ENCODE measurements at regions not wholly inside any gene's neighbourhood (a gene's known extent, or its start where the extent isn't known, plus 50 kb on each side); places are given as distances from the start of the nearest gene placed in this dataset.
A peak's percentile ranks its signal among the peaks of the same experiment; 100 is the strongest.

DNA sequence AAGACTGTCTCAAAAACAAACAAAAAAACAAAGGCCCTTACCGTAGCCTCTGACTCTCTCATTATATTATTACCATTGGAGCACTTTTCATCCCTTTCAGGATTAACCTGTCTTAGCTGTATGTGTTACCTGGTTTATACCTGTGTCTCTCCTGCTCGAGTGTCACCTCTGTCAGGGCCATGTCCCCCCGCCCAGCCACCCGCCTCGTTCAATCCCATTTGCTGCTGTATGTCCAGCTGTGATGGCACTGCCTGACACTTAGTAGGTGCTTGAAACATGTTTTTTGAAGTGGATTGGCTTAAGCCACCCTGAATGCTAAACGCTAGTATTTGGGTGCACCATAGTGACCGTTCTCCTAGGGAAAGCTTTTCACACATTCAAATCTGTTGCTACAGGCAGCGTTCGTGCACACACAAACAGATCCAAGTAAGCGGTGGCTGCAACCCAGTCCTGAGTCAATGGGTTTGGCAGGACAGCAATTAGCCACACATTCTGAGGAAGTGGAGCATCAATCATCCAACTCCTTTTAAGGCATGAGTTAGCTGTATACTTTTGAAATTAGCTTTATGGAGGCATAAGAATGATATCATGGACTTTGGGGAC is 98.9 kb upstream of the ZNF217 start:
- no peak overlapping the region for H2BK120ac ChIP-seq (ENCODE audit: low read depth, low read length)
- no peaks in the 10 kb centered on the region for H3K79me1 ChIP-seq (replicated peaks; ENCODE audit: low read length, poor library complexity, severe bottlenecking)
- no peaks in the 10 kb centered on the region for H3K27me3 ChIP-seq (ENCODE audit: control insufficient read depth in 1 of 2, insufficient read depth in 1 of 2, low read length in 2 of 2)
- peak; percentile 66 for DNase-seq
- no peak overlapping the region for H4K91ac ChIP-seq (ENCODE audit: low read length)
- no peak overlapping the region for H3K4me2 ChIP-seq (ENCODE audit: low read length, poor library complexity, severe bottlenecking)
- H2AK5ac ChIP-seq (ENCODE audit: low read length, severe bottlenecking): no peak overlapping the region
- no peak overlapping the region for H2BK5ac ChIP-seq (ENCODE audit: low read depth, low read length, poor library complexity, severe bottlenecking)
- H3K4me3 ChIP-seq (ENCODE audit: insufficient read depth in 1 of 2, low read depth in 1 of 2, low read length in 2 of 2): no peak overlapping the region
- WGBS: 67% methylated on average over 10 of the region's 10 CpGs
- H3K9ac ChIP-seq (ENCODE audit: low read length): peak overlapping the region; percentile 82
- H3K14ac ChIP-seq (ENCODE audit: low read length in 2 of 2): no peak overlapping the region
- H3K23ac ChIP-seq (ENCODE audit: low read length in 2 of 2): no peak overlapping the region
- H3K27ac ChIP-seq (ENCODE audit: low read length, poor library complexity, severe bottlenecking): no peak overlapping the region
- H2AFZ ChIP-seq (ENCODE audit: low read depth, low read length): no peak overlapping the region
- no peak overlapping the region for H2BK15ac ChIP-seq (ENCODE audit: low read depth, poor library complexity, severe bottlenecking)
- peak overlapping the region in 1 of 2 experiments; percentile 8 for H2BK12ac ChIP-seq (ENCODE audit: low read length in 2 of 2)
- no peaks in the 10 kb centered on the region for H3K36me3 ChIP-seq (ENCODE audit: control insufficient read depth in 1 of 2, insufficient read depth in 2 of 2, low read depth in 1 of 2, low read length in 2 of 2)
- no peaks in the 10 kb centered on the region for H3K4me1 ChIP-seq (ENCODE audit: control insufficient read depth, insufficient read depth, low read depth, low read length)
- H3K18ac ChIP-seq (ENCODE audit: low read depth in 1 of 2, low read length in 2 of 2): no peak overlapping the region
- H3K9me3 ChIP-seq (ENCODE audit: control insufficient read depth, low read length): no peaks in the 10 kb centered on the region
- H4K8ac ChIP-seq (ENCODE audit: low read length): no peak overlapping the region
- H3K4ac ChIP-seq (ENCODE audit: low read depth in 1 of 2, low read length in 2 of 2): no peak overlapping the region

GRCh38 chr20:53691811-53692192 is 98.2 kb upstream of the ZNF217 start:
- DNase-seq: no peak
- H3K9me3 ChIP-seq (ENCODE audit: control insufficient read depth, low read length): no peaks in the 10 kb centered on the region
- no peak overlapping the region for H3K23ac ChIP-seq (ENCODE audit: low read length in 2 of 2)
- no peak overlapping the region for H2BK5ac ChIP-seq (ENCODE audit: low read depth, low read length, poor library complexity, severe bottlenecking)
- no peak overlapping the region for H2AFZ ChIP-seq (ENCODE audit: low read depth, low read length)
- H3K4me2 ChIP-seq (ENCODE audit: low read length, poor library complexity, severe bottlenecking): no peak overlapping the region
- WGBS: 100% methylated on average over 1 of the region's 1 CpG
- no peak overlapping the region for H3K27ac ChIP-seq (ENCODE audit: low read length, poor library complexity, severe bottlenecking)
- H4K91ac ChIP-seq (ENCODE audit: low read length): no peak overlapping the region
- H3K79me1 ChIP-seq (replicated peaks; ENCODE audit: low read length, poor library complexity, severe bottlenecking): no peaks in the 10 kb centered on the region
- H3K14ac ChIP-seq (ENCODE audit: low read length in 2 of 2): no peak overlapping the region
- H3K27me3 ChIP-seq (ENCODE audit: control insufficient read depth in 1 of 2, insufficient read depth in 1 of 2, low read length in 2 of 2): no peaks in the 10 kb centered on the region
- no peak overlapping the region for H4K8ac ChIP-seq (ENCODE audit: low read length)
- H3K9ac ChIP-seq (ENCODE audit: low read length): peak overlapping the region; percentile 17
- H2AK5ac ChIP-seq (ENCODE audit: low read length, severe bottlenecking): no peak overlapping the region
- no peaks in the 10 kb centered on the region for H3K4me1 ChIP-seq (ENCODE audit: control insufficient read depth, insufficient read depth, low read depth, low read length)
- H3K18ac ChIP-seq (ENCODE audit: low read depth in 1 of 2, low read length in 2 of 2): no peak overlapping the region
- no peak overlapping the region for H2BK120ac ChIP-seq (ENCODE audit: low read depth, low read length)
- H3K36me3 ChIP-seq (ENCODE audit: control insufficient read depth in 1 of 2, insufficient read depth in 2 of 2, low read depth in 1 of 2, low read length in 2 of 2): no peaks in the 10 kb centered on the region
- H2BK12ac ChIP-seq (ENCODE audit: low read length in 2 of 2): no peak overlapping the region
- no peak overlapping the region for H3K4me3 ChIP-seq (ENCODE audit: insufficient read depth in 1 of 2, low read depth in 1 of 2, low read length in 2 of 2)
- H2BK15ac ChIP-seq (ENCODE audit: low read depth, poor library complexity, severe bottlenecking): no peak overlapping the region
- no peak overlapping the region for H3K4ac ChIP-seq (ENCODE audit: low read depth in 1 of 2, low read length in 2 of 2)

DNA sequence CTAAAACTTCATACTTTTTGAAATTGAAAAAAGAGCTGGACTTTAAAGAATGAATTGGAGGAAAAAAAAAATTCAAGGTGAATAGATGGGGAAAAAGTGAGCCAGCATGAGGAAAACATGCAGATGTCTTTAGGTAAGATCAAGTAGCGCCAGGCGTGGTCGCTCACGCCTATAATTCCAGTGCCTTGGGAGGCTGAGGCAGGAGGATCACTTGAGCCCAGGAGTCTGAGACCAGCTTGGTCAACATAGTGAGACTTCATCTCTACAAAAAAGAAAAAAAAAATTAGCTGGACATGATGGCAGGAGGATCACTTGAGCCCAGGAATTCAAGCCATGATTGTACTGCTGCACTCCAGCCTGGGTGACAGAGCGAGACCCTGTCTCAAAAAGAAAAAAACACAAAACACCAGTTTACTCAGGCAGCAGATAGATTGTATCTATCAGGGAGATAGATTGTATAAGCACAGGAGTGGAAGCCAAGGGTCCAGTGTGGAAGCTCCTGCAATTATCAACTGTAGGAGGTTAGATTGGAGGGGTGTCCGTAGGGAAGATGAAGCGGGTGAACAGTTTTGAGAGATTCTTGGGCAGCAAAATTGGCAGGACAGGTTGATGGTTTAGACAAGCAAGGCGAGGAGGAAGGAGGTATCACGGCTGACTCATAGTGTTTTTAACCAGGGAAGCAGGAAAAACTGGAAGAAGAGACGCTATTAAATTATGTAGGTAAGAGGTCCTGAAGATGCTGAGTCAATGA is 97.6 kb upstream of the ZNF217 start:
- Histone ChIP-seq H3K27me3 (ENCODE audit: control insufficient read depth in 1 of 2, insufficient read depth in 1 of 2, low read length in 2 of 2) (no peaks in the 10 kb centered on the region), H4K91ac (ENCODE audit: low read length) (no peak overlapping the region), H4K8ac (ENCODE audit: low read length) (no peak overlapping the region), H3K9ac (ENCODE audit: low read length) (peak overlapping the region; percentile 17), H3K4me1 (ENCODE audit: control insufficient read depth, insufficient read depth, low read depth, low read length) (no peaks in the 10 kb centered on the region), H2AFZ (ENCODE audit: low read depth, low read length) (no peak overlapping the region), H3K4ac (ENCODE audit: low read depth in 1 of 2, low read length in 2 of 2) (no peak overlapping the region), H2BK15ac (ENCODE audit: low read depth, poor library complexity, severe bottlenecking) (no peak overlapping the region), H3K18ac (ENCODE audit: low read depth in 1 of 2, low read length in 2 of 2) (no peak overlapping the region), H3K4me3 (ENCODE audit: insufficient read depth in 1 of 2, low read depth in 1 of 2, low read length in 2 of 2) (no peak overlapping the region), H3K27ac (ENCODE audit: low read length, poor library complexity, severe bottlenecking) (no peak overlapping the region), H2BK5ac (ENCODE audit: low read depth, low read length, poor library complexity, severe bottlenecking) (no peak overlapping the region), H3K36me3 (ENCODE audit: control insufficient read depth in 1 of 2, insufficient read depth in 2 of 2, low read depth in 1 of 2, low read length in 2 of 2) (no peaks in the 10 kb centered on the region), H3K4me2 (ENCODE audit: low read length, poor library complexity, severe bottlenecking) (no peak overlapping the region), H3K9me3 (ENCODE audit: control insufficient read depth, low read length) (no peaks in the 10 kb centered on the region), H3K23ac (ENCODE audit: low read length in 2 of 2) (no peak overlapping the region), H2AK5ac (ENCODE audit: low read length, severe bottlenecking) (no peak overlapping the region), H2BK120ac (ENCODE audit: low read depth, low read length) (no peak overlapping the region), H2BK12ac (ENCODE audit: low read length in 2 of 2) (no peak overlapping the region), H3K79me1 (replicated peaks; ENCODE audit: low read length, poor library complexity, severe bottlenecking) (no peaks in the 10 kb centered on the region), H3K14ac (ENCODE audit: low read length in 2 of 2) (no peak overlapping the region)
- 83% methylated on average over 9 of the region's 10 CpGs for WGBS
- no peak for DNase-seq

- Histone ChIP-seq H3K14ac (ENCODE audit: low read length in 2 of 2) (no peak overlapping the region), H3K9ac (ENCODE audit: low read length) (no peak overlapping the region), H4K8ac (ENCODE audit: low read length) (no peak overlapping the region), H3K36me3 (ENCODE audit: control insufficient read depth in 1 of 2, insufficient read depth in 2 of 2, low read depth in 1 of 2, low read length in 2 of 2) (no peaks in the 10 kb centered on the region), H3K4me2 (ENCODE audit: low read length, poor library complexity, severe bottlenecking) (no peak overlapping the region), H2BK5ac (ENCODE audit: low read depth, low read length, poor library complexity, severe bottlenecking) (no peak overlapping the region), H2AFZ (ENCODE audit: low read depth, low read length) (no peak overlapping the region), H3K9me3 (ENCODE audit: control insufficient read depth, low read length) (no peaks in the 10 kb centered on the region), H2BK120ac (ENCODE audit: low read depth, low read length) (no peak overlapping the region), H3K4ac (ENCODE audit: low read depth in 1 of 2, low read length in 2 of 2) (no peak overlapping the region), H3K79me1 (replicated peaks; ENCODE audit: low read length, poor library complexity, severe bottlenecking) (no peaks in the 10 kb centered on the region), H2BK12ac (ENCODE audit: low read length in 2 of 2) (no peak overlapping the region), H3K18ac (ENCODE audit: low read depth in 1 of 2, low read length in 2 of 2) (no peak overlapping the region), H3K4me1 (ENCODE audit: control insufficient read depth, insufficient read depth, low read depth, low read length) (no peaks in the 10 kb centered on the region), H2AK5ac (ENCODE audit: low read length, severe bottlenecking) (no peak overlapping the region), H3K4me3 (ENCODE audit: insufficient read depth in 1 of 2, low read depth in 1 of 2, low read length in 2 of 2) (no peak overlapping the region), H3K23ac (ENCODE audit: low read length in 2 of 2) (no peak overlapping the region), H2BK15ac (ENCODE audit: low read depth, poor library complexity, severe bottlenecking) (no peak overlapping the region), H4K91ac (ENCODE audit: low read length) (no peak overlapping the region), H3K27ac (ENCODE audit: low read length, poor library complexity, severe bottlenecking) (no peak overlapping the region), H3K27me3 (ENCODE audit: control insufficient read depth in 1 of 2, insufficient read depth in 1 of 2, low read length in 2 of 2) (no peaks in the 10 kb centered on the region)
- WGBS: 100% methylated on average over 1 of the region's 1 CpG
- DNase-seq: no peak
Observed at GRCh38 chr20:53688085-53688484, 94.4 kb upstream of the ZNF217 start.
